ENCODE measurements at regions not wholly inside any gene's neighbourhood (a gene's known extent, or its start where the extent isn't known, plus 50 kb on each side); places are given as distances from the start of the nearest gene placed in this dataset.
A peak's percentile ranks its signal among the peaks of the same experiment; 100 is the strongest.

- ATAC-seq (no peak), DNase-seq (no peak)
- intact Hi-C loops (cut with micrococcal nuclease) = no loop called here
Measured at GRCh38 chr2:120921457-120921856, 185.8 kb downstream of the GLI2 start.

GRCh38 chr2:120922571-120923332, 187.1 kb downstream of the GLI2 start:
- ATAC-seq (no peak), DNase-seq (no peak)
- intact Hi-C loops (cut with micrococcal nuclease) = no loop called here

- no peak for DNase-seq
- ATAC-seq = no peak
- intact Hi-C loops (cut with micrococcal nuclease) = no loop called here
Measured at GRCh38 chr2:120923426-120923825, 187.8 kb downstream of the GLI2 start.

DNA sequence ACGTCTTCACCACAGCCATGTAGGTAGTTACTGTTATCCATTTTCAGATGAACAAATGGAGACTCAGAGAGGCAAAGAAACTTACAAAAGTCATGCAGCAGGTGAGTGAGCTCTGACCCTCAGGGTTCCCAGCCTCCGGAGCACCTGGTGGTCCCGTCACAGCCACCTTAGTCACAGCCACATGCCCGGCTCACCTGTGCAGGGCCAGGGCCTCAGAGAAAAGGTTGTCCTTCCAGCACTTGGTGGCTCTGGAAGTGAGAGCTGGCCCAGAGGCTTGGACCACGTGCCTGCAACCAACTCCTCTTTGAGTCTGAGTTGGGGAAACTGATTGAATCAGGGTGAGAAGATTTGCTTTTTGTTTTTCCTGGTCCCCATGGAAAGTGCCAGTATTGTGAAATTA, 189.3 kb downstream of the GLI2 start:
- ATAC-seq (no peak), DNase-seq (no peak)
- intact Hi-C loops (cut with micrococcal nuclease) = no loop called here

GRCh38 chr2:120926463-120927264, 191.0 kb downstream of the GLI2 start:
- ATAC-seq (no peak), DNase-seq (no peak)
- intact Hi-C loops (cut with micrococcal nuclease) = no loop called here

- DNase-seq = no peak
- intact Hi-C loops (cut with micrococcal nuclease) = no loop called here
- ATAC-seq = no peak
Measured at GRCh38 chr2:120927265-120927628, 191.6 kb downstream of the GLI2 start.

DNA sequence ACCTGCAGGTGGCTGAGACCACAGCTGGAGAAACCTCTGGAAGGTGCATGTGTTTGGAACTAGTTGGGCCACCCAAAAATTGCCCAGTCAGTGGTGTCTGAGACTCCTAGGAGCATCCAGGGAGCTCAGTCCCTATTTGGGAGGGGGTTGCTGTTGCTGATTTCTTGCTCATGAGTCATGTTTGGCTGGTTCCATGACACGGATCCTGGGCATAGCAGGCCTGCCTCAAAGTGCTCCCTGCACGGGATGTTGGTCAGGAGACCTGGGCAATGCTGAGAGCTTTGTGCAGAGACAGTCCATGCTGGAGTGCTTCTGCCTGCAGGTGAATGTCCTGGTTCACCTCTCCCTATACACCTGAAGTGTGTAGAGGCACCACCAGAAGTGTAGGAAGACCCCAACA, 194.2 kb downstream of the GLI2 start:
- intact Hi-C loops (cut with micrococcal nuclease) = no loop called here
- ATAC-seq = no peak
- DNase-seq = no peak

GRCh38 chr2:120930236-120930635, 194.6 kb downstream of the GLI2 start:
- DNase-seq = no peak
- no peak for ATAC-seq
- intact Hi-C loops (cut with micrococcal nuclease) = no loop called here

- ATAC-seq (no peak), DNase-seq (no peak)
- intact Hi-C loops (cut with micrococcal nuclease) = no loop called here
Measured at GRCh38 chr2:120930864-120931263, 195.2 kb downstream of the GLI2 start.

GRCh38 chr2:120932472-120932871, 196.8 kb downstream of the GLI2 start:
- intact Hi-C loops (cut with micrococcal nuclease) = no loop called here
- no peak for ATAC-seq
- DNase-seq = no peak

GRCh38 chr2:120932881-120933280, 197.2 kb downstream of the GLI2 start:
- no peak for ATAC-seq
- intact Hi-C loops (cut with micrococcal nuclease) = no loop called here
- DNase-seq = no peak

GRCh38 chr2:120933693-120934573, 198.3 kb downstream of the GLI2 start:
- intact Hi-C loops (cut with micrococcal nuclease) = no loop called here
- no peak for ATAC-seq
- DNase-seq = no peak

DNA sequence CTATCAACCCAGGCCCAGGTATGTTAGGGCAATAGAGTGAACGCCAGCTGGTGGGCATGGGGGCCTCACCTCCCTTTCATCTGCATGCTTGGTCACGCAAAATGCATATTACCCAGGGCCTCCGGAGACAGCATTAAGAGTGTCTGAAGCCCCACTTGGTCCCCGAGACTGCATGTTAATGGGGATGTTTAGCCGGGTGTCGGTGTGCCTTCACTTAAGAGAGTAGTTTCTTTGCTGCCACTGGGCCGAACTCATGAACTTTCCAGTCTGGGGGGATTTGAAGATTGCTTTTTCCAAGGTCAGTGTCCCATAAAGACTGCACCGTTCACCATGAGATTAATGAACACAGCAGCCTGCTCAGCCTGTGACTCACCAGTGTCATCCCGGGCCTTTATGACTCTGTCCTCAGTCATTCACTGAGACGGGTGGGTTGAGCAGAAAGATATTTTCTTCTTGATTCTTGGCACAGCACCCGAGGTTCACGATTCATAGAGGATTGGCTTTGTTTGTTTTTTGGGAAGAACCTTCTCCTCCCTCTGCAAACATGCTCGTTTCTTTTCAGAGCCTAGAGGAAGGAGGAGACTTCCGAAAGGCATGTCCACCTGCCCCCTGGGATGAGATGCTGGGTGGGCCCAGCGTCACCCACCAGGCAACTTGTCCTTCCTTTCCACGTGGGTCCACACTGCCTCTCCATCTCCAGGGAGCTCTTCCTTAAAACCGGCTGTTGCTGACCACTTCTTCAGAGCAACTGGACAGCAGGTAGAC, 199.1 kb downstream of the GLI2 start:
- intact Hi-C loops (cut with micrococcal nuclease) = no loop called here
- DNase-seq (no peak), ATAC-seq (peak; percentile 32)

- ATAC-seq (no peak), DNase-seq (no peak)
- intact Hi-C loops (cut with micrococcal nuclease) = no loop called here
Measured at GRCh38 chr2:120935339-120936313, 200.0 kb downstream of the GLI2 start.

DNA sequence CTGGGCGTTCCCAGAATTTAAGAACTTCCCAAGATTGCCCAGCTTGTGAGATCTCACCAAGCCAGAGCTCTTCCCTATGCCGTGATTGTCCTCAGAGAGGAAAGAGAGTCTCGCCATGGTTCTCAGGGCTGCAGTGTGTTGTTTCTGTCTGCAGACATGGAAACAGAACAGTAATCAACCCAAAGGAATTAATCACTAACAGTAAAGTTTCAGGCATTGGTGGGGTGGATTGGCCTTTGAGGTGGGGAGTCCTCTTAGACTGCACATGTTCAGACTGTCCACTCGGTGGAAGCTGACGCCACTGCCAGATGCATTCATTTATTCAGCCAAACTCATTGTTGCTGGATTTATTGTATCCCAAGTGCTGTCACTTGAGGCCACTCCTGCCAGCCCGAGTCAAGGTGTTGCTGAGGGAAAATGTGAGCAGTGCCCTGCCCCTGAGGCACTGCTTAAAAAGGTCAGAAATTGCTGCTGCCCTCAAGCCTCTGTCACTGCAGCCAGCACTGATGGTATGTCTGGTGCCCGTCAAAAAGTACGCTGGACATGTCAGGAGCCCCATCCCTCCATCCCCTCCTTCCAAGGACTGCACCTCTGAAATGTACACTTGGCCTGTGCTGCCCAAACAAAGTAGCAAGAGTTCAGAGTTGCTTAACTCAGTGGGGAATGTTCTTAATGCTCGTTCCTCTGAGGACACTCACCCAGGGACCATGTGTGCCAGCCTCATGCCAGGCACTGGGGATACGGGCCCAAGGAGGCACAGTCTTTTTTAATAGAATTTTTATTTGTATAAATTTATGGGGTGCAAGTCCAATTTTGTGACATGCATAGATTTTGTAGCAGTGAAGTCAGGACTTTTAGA, 201.0 kb downstream of the GLI2 start:
- ATAC-seq (no peak), DNase-seq (no peak)
- intact Hi-C loops (cut with micrococcal nuclease) = no loop called here

GRCh38 chr2:120937686-120938044, 202.0 kb downstream of the GLI2 start:
- peak; percentile 62 for ATAC-seq
- DNase-seq = no peak
- intact Hi-C loops (cut with micrococcal nuclease) = no loop called here

GRCh38 chr2:120938045-120938771, 202.5 kb downstream of the GLI2 start:
- DNase-seq = no peak

More at GRCh38 chr2:120938045-120938771, 202.5 kb downstream of the GLI2 start:
- intact Hi-C loops (cut with micrococcal nuclease) = no loop called here
- peak; percentile 20 for ATAC-seq
